SK-N-SH (cell line): ENCODE measurements at regions not wholly inside any gene's neighbourhood (a gene's known extent, or its start where the extent isn't known, plus 50 kb on each side); places are given as distances from the start of the nearest gene placed in this dataset.

Source experiments
- CTCF ChIA-PET: fragments of 300-600, 350-600 bp; formaldehyde crosslinking; extraction: SDS; loops from one replicate; lab custom pipeline; 2021; lab: Yijun Ruan, JAX
- POLR2A ChIA-PET: fragments of 350-600 bp; sonication (Branson Sonifier 250); formaldehyde crosslinking; extraction: SDS; loops from one replicate; lab custom pipeline; 2020; ENCODE audit warnings: antibody characterized with exemption, inconsistent platforms; lab: Yijun Ruan, JAX
- DNase-seq: peaks from one replicate; pipeline ENCODE4 v3.0.0; 2012
- H2AFZ ChIP-seq: fragments of 200-600 bp; sonication (generic); 2 replicates; pipeline ENCODE4 v1.8.1; 2016; ENCODE audit warnings: antibody characterized with exemption, mild to moderate bottlenecking, low read depth
- H3F3A ChIP-seq: fragments of 200-600 bp; sonication (generic); replicated peaks from 2 replicates; pipeline ENCODE3; 2016; ENCODE audit warnings: antibody characterized with exemption, mild to moderate bottlenecking; ENCODE audit not compliant: insufficient read depth
- H3K27ac ChIP-seq, 2 experiments: fragments of 200-500 bp in 1 of 2; fragments of 200-600 bp in 1 of 2; sonication (Bioruptor generic) in 1 of 2; sonication (generic), shearing (Covaris generic) in 1 of 2; 2 replicates each; pipeline versions ENCODE4 v1.5.1 to v1.6.1; 2014 to 2016; ENCODE audit warnings: low read depth in 2 of 2, inconsistent platforms in 1 of 2, low read length in 1 of 2, mild to moderate bottlenecking in 1 of 2, mixed read lengths in 1 of 2
- H3K27me3 ChIP-seq: fragments of 200-600 bp; sonication (generic), shearing (Covaris generic); 2 replicates; pipeline ENCODE4 v1.6.1; 2016; ENCODE audit warnings: mixed run types; ENCODE audit not compliant: insufficient read depth
- H3K36me3 ChIP-seq, 2 experiments: fragments of 200-500 bp in 1 of 2; fragments of 200-600 bp in 1 of 2; sonication (Bioruptor generic) in 1 of 2; sonication (generic) in 1 of 2; replicated peaks in 1 of 2; 2 replicates each; pipeline versions ENCODE3 to v1.5.1; 2014 to 2016; ENCODE audit warnings: low read length in 1 of 2, mild to moderate bottlenecking in 1 of 2; ENCODE audit not compliant: insufficient read depth in 2 of 2, control insufficient read depth in 1 of 2
- H3K4me1 ChIP-seq, 2 experiments: fragments of 200-500 bp in 1 of 2; fragments of 200-600 bp in 1 of 2; sonication (Bioruptor generic) in 1 of 2; sonication (generic), shearing (Covaris generic) in 1 of 2; 2 replicates each; pipeline versions ENCODE4 v1.5.1 to v1.6.1; 2014 to 2016; ENCODE audit warnings: low read depth in 1 of 2, low read length in 1 of 2, mixed run types in 1 of 2; ENCODE audit not compliant: insufficient read depth in 2 of 2, control insufficient read depth in 1 of 2
- H3K4me2 ChIP-seq: fragments of 200-600 bp; sonication (generic), shearing (Covaris generic); 2 replicates; pipeline ENCODE4 v1.6.1; 2017; ENCODE audit warnings: mixed run types
- H3K4me3 ChIP-seq, 2 experiments: fragments of 200-500 bp in 1 of 2; fragments of 200-600 bp in 1 of 2; sonication (Bioruptor generic) in 1 of 2; sonication (generic), shearing (Covaris generic) in 1 of 2; 2 replicates each; pipeline versions ENCODE4 v1.5.1 to v1.8.1; 2014 to 2016; ENCODE audit warnings: low read depth in 2 of 2, inconsistent platforms in 1 of 2, low read length in 1 of 2, mild to moderate bottlenecking in 1 of 2, mixed read lengths in 1 of 2, moderate library complexity in 1 of 2
- H3K79me2 ChIP-seq: fragments of 200-600 bp; sonication (generic); 2 replicates; pipeline ENCODE4 v1.8.1; 2017; ENCODE audit warnings: mild to moderate bottlenecking; ENCODE audit not compliant: insufficient read depth
- H3K9ac ChIP-seq: fragments of 200-600 bp; sonication (generic); 2 replicates; pipeline ENCODE4 v1.6.1; 2017; ENCODE audit warnings: mixed run types
- H3K9me2 ChIP-seq: fragments of 200-600 bp; sonication (generic); 2 replicates; pipeline ENCODE4 v1.6.1; 2017; ENCODE audit warnings: mixed run types
- H3K9me3 ChIP-seq: fragments of 200-600 bp; sonication (generic); 2 replicates; pipeline ENCODE4 v1.6.1; 2017; ENCODE audit warnings: mixed run types, mild to moderate bottlenecking, moderate library complexity
- H4K20me1 ChIP-seq: fragments of 200-600 bp; sonication (generic); 2 replicates; pipeline ENCODE4 v1.6.1; 2017; ENCODE audit warnings: mild to moderate bottlenecking, mixed run types; ENCODE audit not compliant: insufficient read depth
- CHD2 ChIP-seq: fragments of 150-350 bp; IDR thresholded peaks from 2 replicates; pipeline ENCODE4 v1.6.1; 2018; ENCODE audit warnings: low read length; ENCODE audit not compliant: partially characterized antibody
- ELF1 ChIP-seq: IDR thresholded peaks from 2 replicates; pipeline ENCODE4 v1.4.0; 2012
- EZH2phosphoT487 ChIP-seq: fragments of 200-600 bp; sonication (generic); IDR thresholded peaks from 2 replicates; pipeline ENCODE4 v1.6.1; 2017; ENCODE audit warnings: low read depth, mixed run types, mild to moderate bottlenecking, antibody characterized with exemption, moderate library complexity, borderline replicate concordance
- FOSL2 ChIP-seq: IDR thresholded peaks from 2 replicates; pipeline ENCODE4 v1.4.0; 2012; ENCODE audit warnings: low read depth, mild to moderate bottlenecking, moderate library complexity, borderline replicate concordance
- GABPA ChIP-seq: IDR thresholded peaks from 2 replicates; pipeline ENCODE4 v1.4.0; 2012; ENCODE audit warnings: low read depth, mild to moderate bottlenecking
- GATA2 ChIP-seq: sonication (generic); formaldehyde crosslinking; IDR thresholded peaks from 2 replicates; pipeline ENCODE4 v1.5.0; 2020; ENCODE audit warnings: mild to moderate bottlenecking, missing genetic modification reagents
- JUND ChIP-seq: IDR thresholded peaks from 2 replicates; pipeline ENCODE4 v1.4.0; 2012
- MXI1 ChIP-seq: IDR thresholded peaks from 2 replicates; pipeline ENCODE4 v1.6.1; 2012; ENCODE audit warnings: mild to moderate bottlenecking, low read depth, low read length, improper control_type of control experiment
- NFIC ChIP-seq: IDR thresholded peaks from 2 replicates; pipeline ENCODE4 v1.4.0; 2012; ENCODE audit warnings: borderline replicate concordance
- NRF1 ChIP-seq: IDR thresholded peaks from 2 replicates; pipeline ENCODE4 v1.6.1; 2012; ENCODE audit warnings: low read depth, mild to moderate bottlenecking, low read length
- RCOR1 ChIP-seq: fragments of 150-350 bp; IDR thresholded peaks from 2 replicates; pipeline ENCODE4 v1.6.1; 2017; ENCODE audit warnings: antibody characterized with exemption, low read length
- RFX5 ChIP-seq: IDR thresholded peaks from 2 replicates; pipeline ENCODE4 v1.6.1; 2012; ENCODE audit warnings: mild to moderate bottlenecking, improper control_type of control experiment, low read length
- RXRA ChIP-seq: IDR thresholded peaks from 2 replicates; pipeline ENCODE4 v1.4.0; 2012; ENCODE audit warnings: low read depth, mild to moderate bottlenecking, borderline replicate concordance
- USF1 ChIP-seq: IDR thresholded peaks from 2 replicates; pipeline ENCODE4 v1.4.0; 2012; ENCODE audit warnings: low read depth, borderline replicate concordance
- YY1 ChIP-seq: IDR thresholded peaks from 2 replicates; pipeline ENCODE4 v1.4.0; 2012; ENCODE audit warnings: low read depth, mild to moderate bottlenecking
- WGBS: methylation state at CpG from one replicate; pipeline ENCODE4 v1.1.6; 2017; ENCODE audit warnings: low lambda C conversion rate; 5-methylcytosine and 5-hydroxymethylcytosine counted together
- TF ChIP-seq, protein P1 (sequence below): IDR thresholded peaks from 2 replicates; pipeline ENCODE4 v1.4.0; 2012; ENCODE audit warnings: low read depth, borderline replicate concordance
- TF ChIP-seq, protein P2 (sequence below): IDR thresholded peaks from 2 replicates; pipeline ENCODE4 v1.4.0; 2012; ENCODE audit warnings: low read depth

DNA sequence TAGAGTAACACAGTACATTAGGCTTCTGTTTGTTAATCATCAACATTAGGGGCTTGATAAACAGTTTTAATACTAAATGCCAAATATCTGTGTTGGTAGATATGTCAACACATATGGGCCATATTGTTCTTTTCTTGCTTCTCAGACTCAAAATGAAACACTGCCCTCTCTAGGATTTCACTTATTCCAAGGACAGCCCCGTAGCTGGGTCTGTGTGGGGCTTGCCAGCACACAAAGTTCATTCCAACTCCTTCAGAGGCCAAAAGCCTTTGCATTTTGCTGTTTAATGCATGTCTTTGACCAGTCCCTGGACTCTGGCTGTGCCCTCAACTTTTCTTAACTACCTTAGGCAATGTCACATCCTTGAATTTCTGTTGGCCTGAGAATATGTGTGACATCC is 102.0 kb upstream of the ZNF827 start:
- Histone ChIP-seq H4K20me1 (no peaks in the 10 kb centered on the region), H3K9ac (no peak overlapping the region), H2AFZ (no peak overlapping the region), H3K9me3 (no peaks in the 10 kb centered on the region), H3K4me3 (no peak overlapping the region), H3F3A (no peaks in the 10 kb centered on the region), H3K36me3 (no peaks in the 10 kb centered on the region), H3K4me2 (no peak overlapping the region), H3K27ac (no peak overlapping the region), H3K79me2 (no peaks in the 10 kb centered on the region), H3K9me2 (no peaks in the 10 kb centered on the region), H3K4me1 (no peaks in the 10 kb centered on the region), H3K27me3 (no peaks in the 10 kb centered on the region)
- POLR2A ChIA-PET, result no interaction called here
- TF ChIP-seq USF1 (no peak), GATA2 (CRISPR knock-in tag) (no peak), NRF1 (no peak), FOSL2 (no peak), RFX5 (no peak), JUND (no peak), EZH2phosphoT487 (no peak), CHD2 (no peak), RCOR1 (no peak), NFIC (no peak)
- TF ChIP-seq, protein P1, sequence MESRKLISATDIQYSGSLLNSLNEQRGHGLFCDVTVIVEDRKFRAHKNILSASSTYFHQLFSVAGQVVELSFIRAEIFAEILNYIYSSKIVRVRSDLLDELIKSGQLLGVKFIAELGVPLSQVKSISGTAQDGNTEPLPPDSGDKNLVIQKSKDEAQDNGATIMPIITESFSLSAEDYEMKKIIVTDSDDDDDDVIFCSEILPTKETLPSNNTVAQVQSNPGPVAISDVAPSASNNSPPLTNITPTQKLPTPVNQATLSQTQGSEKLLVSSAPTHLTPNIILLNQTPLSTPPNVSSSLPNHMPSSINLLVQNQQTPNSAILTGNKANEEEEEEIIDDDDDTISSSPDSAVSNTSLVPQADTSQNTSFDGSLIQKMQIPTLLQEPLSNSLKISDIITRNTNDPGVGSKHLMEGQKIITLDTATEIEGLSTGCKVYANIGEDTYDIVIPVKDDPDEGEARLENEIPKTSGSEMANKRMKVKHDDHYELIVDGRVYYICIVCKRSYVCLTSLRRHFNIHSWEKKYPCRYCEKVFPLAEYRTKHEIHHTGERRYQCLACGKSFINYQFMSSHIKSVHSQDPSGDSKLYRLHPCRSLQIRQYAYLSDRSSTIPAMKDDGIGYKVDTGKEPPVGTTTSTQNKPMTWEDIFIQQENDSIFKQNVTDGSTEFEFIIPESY, result no peak
- TF ChIP-seq, protein P2, sequence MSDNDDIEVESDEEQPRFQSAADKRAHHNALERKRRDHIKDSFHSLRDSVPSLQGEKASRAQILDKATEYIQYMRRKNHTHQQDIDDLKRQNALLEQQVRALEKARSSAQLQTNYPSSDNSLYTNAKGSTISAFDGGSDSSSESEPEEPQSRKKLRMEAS, result no peak
- WGBS, result 14% methylated on average over 1 of the region's 1 CpG
- CTCF ChIA-PET, result no interaction called here
- DNase-seq, result no peak

GRCh38 chr4:146033149-146033548 is 94.5 kb upstream of the ZNF827 start:
- 0 out of 4 replicates have a peak, but pooled peaks cover 0 to 7% of the 10 kb centered on the region in 2 experiments for H3K4me1 ChIP-seq

More at GRCh38 chr4:146033149-146033548, 94.5 kb upstream of the ZNF827 start:
- H3K79me2 ChIP-seq, result no peaks in the 10 kb centered on the region
- H3K9me2 ChIP-seq, result no peaks in the 10 kb centered on the region
- DNase-seq, result no peak
- no peaks in the 10 kb centered on the region for H4K20me1 ChIP-seq
- CTCF ChIA-PET, result interaction anchor here (0.6 kb wide), 1 partner anchor 191 kb away, joined by 3 read pairs; no protein-coding TSS in a partner anchor
- H3K9me3 ChIP-seq, result no peaks in the 10 kb centered on the region
- no peak overlapping the region for H2AFZ ChIP-seq
- H3K27ac ChIP-seq, result no peak overlapping the region
- H3K9ac ChIP-seq, result no peak overlapping the region
- no peaks in the 10 kb centered on the region for H3F3A ChIP-seq
- TF ChIP-seq GABPA (no peak), MXI1 (no peak), YY1 (no peak), RXRA (no peak), ELF1 (no peak)
- TF ChIP-seq, protein P1, result no peak
- TF ChIP-seq, protein P2, result no peak
- H3K27me3 ChIP-seq, result no peaks in the 10 kb centered on the region
- POLR2A ChIA-PET, result no interaction called here
- no peaks in the 10 kb centered on the region for H3K36me3 ChIP-seq
- H3K4me2 ChIP-seq, result no peak overlapping the region
- 43% methylated on average over 3 of the region's 5 CpGs for WGBS
- H3K4me3 ChIP-seq, result no peak overlapping the region
